NCI-H2227 (cell line): ENCODE measurements at regions not wholly inside any gene's neighbourhood (a gene's known extent, or its start where the extent isn't known, plus 50 kb on each side); places are given as distances from the start of the nearest gene placed in this dataset.
A peak's percentile ranks its signal among the peaks of the same experiment; 100 is the strongest.
"Not testable (repeated sequence)": the region's sequence is repeated elsewhere in the genome, so short reads cannot be mapped to it uniquely, and the experiment has no call there.

Experiments used
- DNase-seq: peaks from one replicate; lab custom pipeline; 2025; ENCODE audit not compliant: unreplicated experiment; lab: John Stamatoyannopoulos, UW

GRCh38 chr4:36587909-36588472 lies 306.6 kb downstream of the DTHD1 start:
- no peak for DNase-seq

GRCh38 chr4:36590343-36590742 lies 308.9 kb downstream of the DTHD1 start:
- no peak for DNase-seq

GRCh38 chr4:36601864-36602495 lies 320.6 kb downstream of the DTHD1 start:
- DNase-seq, result no peak

GRCh38 chr4:36609661-36610060 lies 328.2 kb downstream of the DTHD1 start:
- DNase-seq, result no peak

GRCh38 chr4:36610628-36611027 lies 329.2 kb downstream of the DTHD1 start:
- DNase-seq, result no peak

GRCh38 chr4:36613142-36613541 lies 331.7 kb downstream of the DTHD1 start:
- DNase-seq, result not testable (repeated sequence)

GRCh38 chr4:36614011-36614410 lies 332.6 kb downstream of the DTHD1 start:
- no peak for DNase-seq

- DNase-seq, result no peak
These were observed 336.7 kb downstream of the DTHD1 start for GRCh38 chr4:36618102-36618501.

- no peak for DNase-seq
These were observed 342.6 kb downstream of the DTHD1 start for GRCh38 chr4:36624030-36624429.

GRCh38 chr4:36638273-36638811 lies 356.9 kb downstream of the DTHD1 start:
- no peak for DNase-seq

- DNase-seq, result peak; percentile 13
These were observed 359.5 kb downstream of the DTHD1 start for GRCh38 chr4:36640876-36641275.

GRCh38 chr4:36651253-36651652 lies 369.8 kb downstream of the DTHD1 start:
- DNase-seq, result no peak

- no peak for DNase-seq
These were observed 371.4 kb downstream of the DTHD1 start for GRCh38 chr4:36652857-36653256.

- no peak for DNase-seq
These were observed 384.6 kb downstream of the DTHD1 start for GRCh38 chr4:36665985-36666527.

- DNase-seq, result no peak
These were observed 394.0 kb downstream of the DTHD1 start for GRCh38 chr4:36675436-36675835.

- DNase-seq, result no peak
These were observed 395.0 kb downstream of the DTHD1 start for GRCh38 chr4:36676139-36677050.

GRCh38 chr4:36677112-36677511 lies 395.7 kb downstream of the DTHD1 start:
- DNase-seq, result no peak

GRCh38 chr4:36677874-36678273 lies 396.5 kb downstream of the DTHD1 start:
- DNase-seq, result no peak

- no peak for DNase-seq
These were observed 406.3 kb downstream of the DTHD1 start for GRCh38 chr4:36687681-36688080.

GRCh38 chr4:36692586-36692985 lies 411.2 kb downstream of the DTHD1 start:
- DNase-seq, result no peak

- no peak for DNase-seq
These were observed 420.8 kb downstream of the DTHD1 start for GRCh38 chr4:36702245-36702644.
